WTC11 (cell line): ENCODE measurements at regions not wholly inside any gene's neighbourhood (a gene's known extent, or its start where the extent isn't known, plus 50 kb on each side); places are given as distances from the start of the nearest gene placed in this dataset.

Experiments
- ATAC-seq: fragments of 200-7000 bp; cut with Tn5 transposase; 2 replicates; pipeline ENCODE4 v1.10.0; 2021; ENCODE audit warnings: mild to moderate bottlenecking, moderate library complexity
- CTCF ChIA-PET: fragments of 300-600 bp; sonication (Branson Sonifier 250); formaldehyde crosslinking; loops from one replicate; lab custom pipeline; 2021; ENCODE audit warnings: antibody characterized with exemption; lab: Charles Lee
- POLR2A ChIA-PET: fragments of 350-600 bp; sonication (Branson Sonifier 250); formaldehyde crosslinking; loops from one replicate; lab custom pipeline; 2021; ENCODE audit warnings: antibody characterized with exemption; lab: Charles Lee
- DNase-seq: peaks from one replicate; pipeline ENCODE4 v3.0.0; 2021; ENCODE audit warnings: low spot score
- H3K27ac Mint-ChIP-seq: 2 replicates; pipeline ENCODE4 v1.8.0; 2021; ENCODE audit warnings: mixed read lengths
- H3K27me3 Mint-ChIP-seq: 2 replicates; pipeline ENCODE4 v1.8.0; 2021; ENCODE audit warnings: low read depth, mild to moderate bottlenecking, moderate library complexity, mixed read lengths
- H3K36me3 Mint-ChIP-seq: 2 replicates; pipeline ENCODE4 v1.8.0; 2021; ENCODE audit warnings: mixed read lengths
- H3K4me1 Mint-ChIP-seq: 2 replicates; pipeline ENCODE4 v1.8.0; 2022; ENCODE audit warnings: mixed read lengths
- H3K4me3 Mint-ChIP-seq: 2 replicates; pipeline ENCODE4 v1.8.0; 2021; ENCODE audit warnings: mild to moderate bottlenecking, moderate library complexity, mixed read lengths
- H3K9me3 Mint-ChIP-seq: 2 replicates; pipeline ENCODE4 v1.8.0; 2021; ENCODE audit warnings: mixed read lengths
- CBFB ChIP-seq: sonication (generic); formaldehyde crosslinking; IDR thresholded peaks from 2 replicates; pipeline ENCODE4 v1.8.1; 2022; ENCODE audit warnings: mild to moderate bottlenecking, low read depth, missing genetic modification reagents
- CREM ChIP-seq: sonication (generic); formaldehyde crosslinking; IDR thresholded peaks from 2 replicates; pipeline ENCODE4 v1.8.1; 2022; ENCODE audit warnings: mild to moderate bottlenecking, missing genetic modification reagents, moderate library complexity
- FOXJ3 ChIP-seq: sonication (generic); formaldehyde crosslinking; IDR thresholded peaks from 2 replicates; pipeline ENCODE4 v1.9.0; 2021; ENCODE audit warnings: missing genetic modification reagents, mild to moderate bottlenecking, borderline replicate concordance
- MXD4 ChIP-seq: fragments of 250-450 bp; sonication (Bioruptor Pico); IDR thresholded peaks from 2 replicates; pipeline ENCODE4 v1.8.0; 2021; ENCODE audit warnings: mild to moderate bottlenecking, moderate library complexity, borderline replicate concordance
- MYBL2 ChIP-seq: sonication (generic); formaldehyde crosslinking; IDR thresholded peaks from 2 replicates; pipeline ENCODE4 v1.8.1; 2023; ENCODE audit warnings: mild to moderate bottlenecking, moderate library complexity, missing genetic modification reagents
- NFE2L1 ChIP-seq: sonication (generic); formaldehyde crosslinking; IDR thresholded peaks from 2 replicates; pipeline ENCODE4 v1.8.1; 2023; ENCODE audit warnings: missing genetic modification reagents
- NR1H2 ChIP-seq: sonication (generic); formaldehyde crosslinking; IDR thresholded peaks from 2 replicates; pipeline ENCODE4 v1.9.0; 2021; ENCODE audit warnings: mild to moderate bottlenecking, moderate library complexity, missing genetic modification reagents
- NR2C2 ChIP-seq: sonication (generic); formaldehyde crosslinking; IDR thresholded peaks from 2 replicates; pipeline ENCODE4 v1.8.0; 2022; ENCODE audit warnings: mild to moderate bottlenecking, missing genetic modification reagents
- NR3C1 ChIP-seq: sonication (generic); formaldehyde crosslinking; conservative IDR thresholded peaks from 2 replicates; pipeline ENCODE4 v1.8.1; 2023; ENCODE audit warnings: low read depth, mild to moderate bottlenecking, missing genetic modification reagents
- RELA ChIP-seq: sonication (generic); formaldehyde crosslinking; IDR thresholded peaks from 2 replicates; pipeline ENCODE4 v1.8.1; 2022; ENCODE audit warnings: missing genetic modification reagents, mild to moderate bottlenecking, borderline replicate concordance
- SMAD4 ChIP-seq: sonication (generic); formaldehyde crosslinking; IDR thresholded peaks from 2 replicates; pipeline ENCODE4 v1.8.0; 2022; ENCODE audit warnings: mild to moderate bottlenecking, missing genetic modification reagents
- TP53 ChIP-seq: sonication (generic); formaldehyde crosslinking; IDR thresholded peaks from 2 replicates; pipeline ENCODE4 v1.8.1; 2023; ENCODE audit warnings: mild to moderate bottlenecking, missing genetic modification reagents
- ZNF121 ChIP-seq: sonication (generic); formaldehyde crosslinking; IDR thresholded peaks from 2 replicates; pipeline ENCODE4 v1.8.0; 2023; ENCODE audit warnings: missing genetic modification reagents
- ZNF232 ChIP-seq: sonication (generic); formaldehyde crosslinking; IDR thresholded peaks from 2 replicates; pipeline ENCODE4 v1.8.0; 2022; ENCODE audit warnings: mild to moderate bottlenecking, missing genetic modification reagents
- ZNF317 ChIP-seq: sonication (generic); formaldehyde crosslinking; IDR thresholded peaks from 2 replicates; pipeline ENCODE4 v1.8.1; 2023; ENCODE audit warnings: low read depth, mild to moderate bottlenecking, moderate library complexity, missing genetic modification reagents, borderline replicate concordance
- TF ChIP-seq, protein P1 (sequence below): sonication (generic); formaldehyde crosslinking; IDR thresholded peaks from 2 replicates; pipeline ENCODE4 v1.8.1; 2022; ENCODE audit warnings: mild to moderate bottlenecking, moderate library complexity, missing genetic modification reagents
- TF ChIP-seq, protein P2 (sequence below): fragments of 250-450 bp; sonication (Bioruptor Pico); IDR thresholded peaks from 2 replicates; pipeline ENCODE4 v1.9.0; 2021; ENCODE audit warnings: moderate library complexity, mild to moderate bottlenecking, inconsistent platforms, borderline replicate concordance
- TF ChIP-seq, protein P3 (sequence below): sonication (generic); formaldehyde crosslinking; IDR thresholded peaks from 2 replicates; pipeline ENCODE4 v1.8.0; 2022; ENCODE audit warnings: missing genetic modification reagents
- TF ChIP-seq, protein P4 (sequence below): fragments of 250-450 bp; sonication (Bioruptor Pico); IDR thresholded peaks from 2 replicates; pipeline ENCODE4 v2.1.2; 2022; ENCODE audit warnings: mild to moderate bottlenecking, moderate library complexity
- TF ChIP-seq, protein P5 (sequence below): sonication (generic); formaldehyde crosslinking; IDR thresholded peaks from 2 replicates; pipeline ENCODE4 v1.8.1; 2023; ENCODE audit warnings: mild to moderate bottlenecking, missing genetic modification reagents, moderate library complexity
- TF ChIP-seq, protein P6 (sequence below): sonication (generic); formaldehyde crosslinking; IDR thresholded peaks from 2 replicates; pipeline ENCODE4 v1.8.0; 2022; ENCODE audit warnings: mild to moderate bottlenecking, missing genetic modification reagents
- TF ChIP-seq, protein P7 (sequence below): sonication (generic); formaldehyde crosslinking; IDR thresholded peaks from 2 replicates; pipeline ENCODE4 v1.8.1; 2022; ENCODE audit warnings: low read depth, mild to moderate bottlenecking, moderate library complexity, missing genetic modification reagents, borderline replicate concordance

DNA sequence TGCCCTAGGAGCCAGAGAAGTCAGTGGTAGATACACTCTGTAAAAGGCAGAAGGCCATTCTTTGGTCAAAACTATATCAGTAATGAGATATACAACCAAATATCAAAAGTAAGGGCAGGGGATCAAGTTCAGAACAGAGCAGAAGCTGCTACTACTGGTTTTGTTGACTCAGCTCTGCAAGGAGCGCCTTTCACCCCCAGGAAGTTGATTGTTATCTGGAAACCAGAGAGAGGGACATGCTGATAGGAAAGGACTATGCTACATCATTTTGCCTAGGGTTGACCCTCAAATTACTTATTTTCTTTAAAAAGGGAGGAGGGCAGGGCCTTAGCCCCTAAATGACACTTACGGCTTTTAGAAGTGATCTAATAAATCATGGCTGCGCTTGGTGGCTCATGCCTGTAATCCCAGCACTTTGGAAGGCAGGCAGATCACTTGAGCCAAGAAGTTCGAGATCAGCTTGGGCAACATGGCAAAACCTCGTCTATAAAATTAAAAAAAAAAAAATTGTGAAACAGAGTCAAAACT, 194.0 kb downstream of the KLHL28 start (continued):
- TF ChIP-seq, protein P1, sequence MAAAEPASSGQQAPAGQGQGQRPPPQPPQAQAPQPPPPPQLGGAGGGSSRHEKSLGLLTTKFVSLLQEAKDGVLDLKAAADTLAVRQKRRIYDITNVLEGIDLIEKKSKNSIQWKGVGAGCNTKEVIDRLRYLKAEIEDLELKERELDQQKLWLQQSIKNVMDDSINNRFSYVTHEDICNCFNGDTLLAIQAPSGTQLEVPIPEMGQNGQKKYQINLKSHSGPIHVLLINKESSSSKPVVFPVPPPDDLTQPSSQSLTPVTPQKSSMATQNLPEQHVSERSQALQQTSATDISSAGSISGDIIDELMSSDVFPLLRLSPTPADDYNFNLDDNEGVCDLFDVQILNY (CRISPR knock-in tag): no peak
- no peak for TF ChIP-seq NR1H2 (CRISPR knock-in tag)
- TF ChIP-seq NFE2L1: no peak

DNA sequence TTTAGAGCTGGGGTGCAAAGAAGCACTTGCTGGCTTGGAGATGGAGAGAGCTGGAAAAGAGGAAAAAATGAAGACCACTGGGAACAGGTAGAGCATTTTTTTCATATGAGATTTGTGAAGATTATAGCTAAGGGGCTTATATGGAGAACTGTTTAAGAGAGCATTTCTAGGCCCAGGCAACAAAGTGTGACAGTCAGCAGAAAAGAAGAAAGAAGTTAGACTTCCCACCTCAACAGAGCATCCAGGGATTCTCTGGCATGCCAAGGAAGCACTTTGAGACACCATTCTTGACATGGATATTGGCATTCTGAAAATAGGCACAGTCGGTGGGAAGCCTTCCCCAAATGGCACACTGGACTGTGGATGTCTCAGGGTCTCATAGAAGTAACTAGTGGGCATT, 195.5 kb downstream of the KLHL28 start:
- TF ChIP-seq, protein P2, sequence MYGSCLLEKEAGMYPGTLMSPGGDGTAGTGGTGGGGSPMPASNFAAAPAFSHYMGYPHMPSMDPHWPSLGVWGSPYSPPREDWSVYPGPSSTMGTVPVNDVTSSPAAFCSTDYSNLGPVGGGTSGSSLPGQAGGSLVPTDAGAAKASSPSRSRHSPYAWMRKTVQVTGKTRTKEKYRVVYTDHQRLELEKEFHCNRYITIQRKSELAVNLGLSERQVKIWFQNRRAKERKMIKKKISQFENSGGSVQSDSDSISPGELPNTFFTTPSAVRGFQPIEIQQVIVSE (CRISPR knock-in tag): no peak
- TF ChIP-seq NR2C2 (CRISPR knock-in tag): no peak
- Mint-ChIP-seq H3K9me3 (no peaks in the 10 kb centered on the region), H3K4me3 (no peak overlapping the region), H3K27me3 (no peaks in the 10 kb centered on the region), H3K36me3 (no peaks in the 10 kb centered on the region), H3K27ac (no peak overlapping the region), H3K4me1 (peaks cover 13% of the 10 kb centered on the region)
- DNase-seq: no peak
- POLR2A ChIA-PET: no interaction called here
- CTCF ChIA-PET: interaction anchor here (1.1 kb wide), 1 partner anchor 80 kb away, joined by 3 read pairs; no protein-coding TSS in a partner anchor
- no peak for ATAC-seq

DNA sequence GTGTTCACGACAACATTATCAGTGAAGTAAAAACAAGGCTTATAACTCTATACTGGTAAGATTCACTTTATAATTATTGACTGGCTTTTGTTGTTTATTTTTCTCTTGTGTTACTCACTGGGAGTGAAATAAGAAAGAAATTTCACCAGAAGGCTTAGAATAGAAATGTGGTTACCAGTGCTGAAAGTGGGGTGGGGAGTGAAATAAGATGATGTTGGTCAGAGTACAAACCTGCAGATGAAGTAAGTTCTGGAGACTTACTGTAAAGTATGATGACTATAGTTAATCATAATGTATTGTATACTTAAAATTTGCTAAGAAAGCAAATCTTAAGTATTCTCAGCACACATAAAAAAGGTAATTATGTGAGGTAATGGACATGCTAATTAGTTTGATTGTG, 198.4 kb downstream of the KLHL28 start:
- Mint-ChIP-seq H3K27ac (no peak overlapping the region), H3K36me3 (no peaks in the 10 kb centered on the region)
- ATAC-seq: no peak

DNA sequence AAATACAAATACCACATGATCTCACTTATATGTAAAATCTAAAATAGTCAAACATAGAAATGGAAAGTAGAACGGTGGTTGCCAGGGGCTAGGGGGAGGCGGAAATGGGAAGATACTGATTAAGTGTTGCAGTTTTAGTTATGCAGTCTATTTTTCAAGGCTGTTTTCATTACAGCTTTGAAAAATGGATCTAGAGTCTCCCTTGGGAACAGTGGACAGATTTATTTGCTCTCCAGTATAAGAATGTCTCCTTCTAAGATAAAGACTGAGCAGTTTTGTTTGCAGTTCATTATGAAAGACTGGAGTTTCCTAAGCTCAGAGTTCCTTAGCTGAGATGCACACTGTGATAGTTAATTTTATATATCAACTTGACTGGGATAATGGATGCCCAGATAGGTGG, 202.5 kb downstream of the KLHL28 start:
- no peaks in the 10 kb centered on the region for H3K4me1 Mint-ChIP-seq
- H3K27ac Mint-ChIP-seq: no peak overlapping the region
- ChIA-PET POLR2A (no interaction called here), CTCF (interaction anchor here (1.0 kb wide), 1 partner anchor 87 kb away, joined by 3 read pairs; no protein-coding TSS in a partner anchor)
- H3K4me3 Mint-ChIP-seq: no peak overlapping the region
- DNase-seq (no peak), ATAC-seq (no peak)
- no peaks in the 10 kb centered on the region for H3K36me3 Mint-ChIP-seq
- no peaks in the 10 kb centered on the region for H3K9me3 Mint-ChIP-seq
- H3K27me3 Mint-ChIP-seq: no peaks in the 10 kb centered on the region
- TF ChIP-seq, protein P3, sequence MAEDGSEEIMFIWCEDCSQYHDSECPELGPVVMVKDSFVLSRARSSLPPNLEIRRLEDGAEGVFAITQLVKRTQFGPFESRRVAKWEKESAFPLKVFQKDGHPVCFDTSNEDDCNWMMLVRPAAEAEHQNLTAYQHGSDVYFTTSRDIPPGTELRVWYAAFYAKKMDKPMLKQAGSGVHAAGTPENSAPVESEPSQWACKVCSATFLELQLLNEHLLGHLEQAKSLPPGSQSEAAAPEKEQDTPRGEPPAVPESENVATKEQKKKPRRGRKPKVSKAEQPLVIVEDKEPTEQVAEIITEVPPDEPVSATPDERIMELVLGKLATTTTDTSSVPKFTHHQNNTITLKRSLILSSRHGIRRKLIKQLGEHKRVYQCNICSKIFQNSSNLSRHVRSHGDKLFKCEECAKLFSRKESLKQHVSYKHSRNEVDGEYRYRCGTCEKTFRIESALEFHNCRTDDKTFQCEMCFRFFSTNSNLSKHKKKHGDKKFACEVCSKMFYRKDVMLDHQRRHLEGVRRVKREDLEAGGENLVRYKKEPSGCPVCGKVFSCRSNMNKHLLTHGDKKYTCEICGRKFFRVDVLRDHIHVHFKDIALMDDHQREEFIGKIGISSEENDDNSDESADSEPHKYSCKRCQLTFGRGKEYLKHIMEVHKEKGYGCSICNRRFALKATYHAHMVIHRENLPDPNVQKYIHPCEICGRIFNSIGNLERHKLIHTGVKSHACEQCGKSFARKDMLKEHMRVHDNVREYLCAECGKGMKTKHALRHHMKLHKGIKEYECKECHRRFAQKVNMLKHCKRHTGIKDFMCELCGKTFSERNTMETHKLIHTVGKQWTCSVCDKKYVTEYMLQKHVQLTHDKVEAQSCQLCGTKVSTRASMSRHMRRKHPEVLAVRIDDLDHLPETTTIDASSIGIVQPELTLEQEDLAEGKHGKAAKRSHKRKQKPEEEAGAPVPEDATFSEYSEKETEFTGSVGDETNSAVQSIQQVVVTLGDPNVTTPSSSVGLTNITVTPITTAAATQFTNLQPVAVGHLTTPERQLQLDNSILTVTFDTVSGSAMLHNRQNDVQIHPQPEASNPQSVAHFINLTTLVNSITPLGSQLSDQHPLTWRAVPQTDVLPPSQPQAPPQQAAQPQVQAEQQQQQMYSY: no peak
- TF ChIP-seq ZNF317 (CRISPR knock-in tag) (no peak), ZNF121 (CRISPR knock-in tag) (no peak), ZNF232 (CRISPR knock-in tag) (no peak), RELA (CRISPR knock-in tag) (no peak), CBFB (CRISPR knock-in tag) (no peak), CREM (CRISPR knock-in tag) (no peak), SMAD4 (CRISPR knock-in tag) (no peak), TP53 (CRISPR knock-in tag) (no peak)
- TF ChIP-seq, protein P4, sequence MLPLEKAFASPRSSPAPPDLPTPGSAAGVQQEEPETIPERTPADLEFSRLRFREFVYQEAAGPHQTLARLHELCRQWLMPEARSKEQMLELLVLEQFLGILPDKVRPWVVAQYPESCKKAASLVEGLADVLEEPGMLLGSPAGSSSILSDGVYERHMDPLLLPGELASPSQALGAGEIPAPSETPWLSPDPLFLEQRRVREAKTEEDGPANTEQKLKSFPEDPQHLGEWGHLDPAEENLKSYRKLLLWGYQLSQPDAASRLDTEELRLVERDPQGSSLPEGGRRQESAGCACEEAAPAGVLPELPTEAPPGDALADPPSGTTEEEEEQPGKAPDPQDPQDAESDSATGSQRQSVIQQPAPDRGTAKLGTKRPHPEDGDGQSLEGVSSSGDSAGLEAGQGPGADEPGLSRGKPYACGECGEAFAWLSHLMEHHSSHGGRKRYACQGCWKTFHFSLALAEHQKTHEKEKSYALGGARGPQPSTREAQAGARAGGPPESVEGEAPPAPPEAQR (CRISPR knock-in tag): no peak

More for the DNA sequence above, 198.4 kb downstream of the KLHL28 start:
- H3K4me1 Mint-ChIP-seq: peaks cover 8% of the 10 kb centered on the region
- H3K27me3 Mint-ChIP-seq: no peaks in the 10 kb centered on the region
- no peak for TF ChIP-seq NR3C1 (CRISPR knock-in tag)
- TF ChIP-seq MXD4 (CRISPR knock-in tag): no peak
- TF ChIP-seq MYBL2 (CRISPR knock-in tag): no peak
- TF ChIP-seq, protein P5, sequence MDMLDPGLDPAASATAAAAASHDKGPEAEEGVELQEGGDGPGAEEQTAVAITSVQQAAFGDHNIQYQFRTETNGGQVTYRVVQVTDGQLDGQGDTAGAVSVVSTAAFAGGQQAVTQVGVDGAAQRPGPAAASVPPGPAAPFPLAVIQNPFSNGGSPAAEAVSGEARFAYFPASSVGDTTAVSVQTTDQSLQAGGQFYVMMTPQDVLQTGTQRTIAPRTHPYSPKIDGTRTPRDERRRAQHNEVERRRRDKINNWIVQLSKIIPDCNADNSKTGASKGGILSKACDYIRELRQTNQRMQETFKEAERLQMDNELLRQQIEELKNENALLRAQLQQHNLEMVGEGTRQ: no peak
- no peak for TF ChIP-seq FOXJ3 (CRISPR knock-in tag)
- TF ChIP-seq, protein P6, sequence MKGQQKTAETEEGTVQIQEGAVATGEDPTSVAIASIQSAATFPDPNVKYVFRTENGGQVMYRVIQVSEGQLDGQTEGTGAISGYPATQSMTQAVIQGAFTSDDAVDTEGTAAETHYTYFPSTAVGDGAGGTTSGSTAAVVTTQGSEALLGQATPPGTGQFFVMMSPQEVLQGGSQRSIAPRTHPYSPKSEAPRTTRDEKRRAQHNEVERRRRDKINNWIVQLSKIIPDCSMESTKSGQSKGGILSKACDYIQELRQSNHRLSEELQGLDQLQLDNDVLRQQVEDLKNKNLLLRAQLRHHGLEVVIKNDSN: no peak
- TF ChIP-seq, protein P2 (CRISPR knock-in tag): no peak
- TF ChIP-seq, protein P7, sequence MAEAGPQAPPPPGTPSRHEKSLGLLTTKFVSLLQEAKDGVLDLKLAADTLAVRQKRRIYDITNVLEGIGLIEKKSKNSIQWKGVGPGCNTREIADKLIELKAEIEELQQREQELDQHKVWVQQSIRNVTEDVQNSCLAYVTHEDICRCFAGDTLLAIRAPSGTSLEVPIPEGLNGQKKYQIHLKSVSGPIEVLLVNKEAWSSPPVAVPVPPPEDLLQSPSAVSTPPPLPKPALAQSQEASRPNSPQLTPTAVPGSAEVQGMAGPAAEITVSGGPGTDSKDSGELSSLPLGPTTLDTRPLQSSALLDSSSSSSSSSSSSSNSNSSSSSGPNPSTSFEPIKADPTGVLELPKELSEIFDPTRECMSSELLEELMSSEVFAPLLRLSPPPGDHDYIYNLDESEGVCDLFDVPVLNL (CRISPR knock-in tag): no peak
- no peak overlapping the region for H3K4me3 Mint-ChIP-seq
- CTCF ChIA-PET: no interaction called here
- no peaks in the 10 kb centered on the region for H3K9me3 Mint-ChIP-seq
- POLR2A ChIA-PET: no interaction called here
- no peak for DNase-seq
